ENCODE measurements at regions not wholly inside any gene's neighbourhood (a gene's known extent, or its start where the extent isn't known, plus 50 kb on each side); places are given as distances from the start of the nearest gene placed in this dataset.

GRCh38 chr2:126406267-126406666, 249.7 kb upstream of the GYPC start:
- no peak for TF ChIP-seq CTCF (IDR thresholded peaks at IDR 0.05)
- TF ChIP-seq POLR2AphosphoS5 (IDR thresholded peaks at IDR 0.05): no peak
